Ishikawa (cell line): ENCODE measurements at regions not wholly inside any gene's neighbourhood (a gene's known extent, or its start where the extent isn't known, plus 50 kb on each side); places are given as distances from the start of the nearest gene placed in this dataset.

ENCODE experiments used
- CEBPB ChIP-seq: IDR thresholded peaks from 2 replicates; pipeline ENCODE4 v1.6.1; 2012
- CREB1 ChIP-seq: IDR thresholded peaks from 2 replicates; pipeline ENCODE4 v1.6.1; 2012; ENCODE audit warnings: low read depth
- EGR1 ChIP-seq: IDR thresholded peaks from 2 replicates; pipeline ENCODE4 v1.6.1; 2012
- EP300 ChIP-seq: IDR thresholded peaks from 2 replicates; pipeline ENCODE4 v1.6.1; 2012; ENCODE audit warnings: borderline replicate concordance
- RAD21 ChIP-seq: IDR thresholded peaks from 2 replicates; pipeline ENCODE4 v1.6.1; 2012; ENCODE audit warnings: low read depth
- REST ChIP-seq: IDR thresholded peaks from 2 replicates; pipeline ENCODE4 v1.6.1; 2012; ENCODE audit warnings: low read depth, mild to moderate bottlenecking
- TAF1 ChIP-seq: IDR thresholded peaks from 2 replicates; pipeline ENCODE4 v1.6.1; 2012; ENCODE audit warnings: low read depth, mild to moderate bottlenecking
- YY1 ChIP-seq: IDR thresholded peaks from 2 replicates; pipeline ENCODE4 v1.6.1; 2012; ENCODE audit warnings: low read depth
- TF ChIP-seq, protein P1 (sequence below): IDR thresholded peaks from 2 replicates; pipeline ENCODE4 v1.6.1; 2012

- TF ChIP-seq CEBPB (no peak), REST (no peak), EGR1 (no peak), EP300 (no peak), RAD21 (no peak), YY1 (no peak), CREB1 (no peak), TAF1 (no peak)
- TF ChIP-seq, protein P1, sequence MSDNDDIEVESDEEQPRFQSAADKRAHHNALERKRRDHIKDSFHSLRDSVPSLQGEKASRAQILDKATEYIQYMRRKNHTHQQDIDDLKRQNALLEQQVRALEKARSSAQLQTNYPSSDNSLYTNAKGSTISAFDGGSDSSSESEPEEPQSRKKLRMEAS = no peak
These were observed 153.2 kb upstream of the SLC13A1 start for GRCh38 chr7:123352973-123353372.
